ENCODE measurements at regions not wholly inside any gene's neighbourhood (a gene's known extent, or its start where the extent isn't known, plus 50 kb on each side); places are given as distances from the start of the nearest gene placed in this dataset.

GRCh38 chrX:20414762-20415445 lies 148.2 kb upstream of the RPS6KA3 start:
- no peak for TF ChIP-seq ZFX (IDR thresholded peaks at IDR 0.05)
- TF ChIP-seq, protein P1, sequence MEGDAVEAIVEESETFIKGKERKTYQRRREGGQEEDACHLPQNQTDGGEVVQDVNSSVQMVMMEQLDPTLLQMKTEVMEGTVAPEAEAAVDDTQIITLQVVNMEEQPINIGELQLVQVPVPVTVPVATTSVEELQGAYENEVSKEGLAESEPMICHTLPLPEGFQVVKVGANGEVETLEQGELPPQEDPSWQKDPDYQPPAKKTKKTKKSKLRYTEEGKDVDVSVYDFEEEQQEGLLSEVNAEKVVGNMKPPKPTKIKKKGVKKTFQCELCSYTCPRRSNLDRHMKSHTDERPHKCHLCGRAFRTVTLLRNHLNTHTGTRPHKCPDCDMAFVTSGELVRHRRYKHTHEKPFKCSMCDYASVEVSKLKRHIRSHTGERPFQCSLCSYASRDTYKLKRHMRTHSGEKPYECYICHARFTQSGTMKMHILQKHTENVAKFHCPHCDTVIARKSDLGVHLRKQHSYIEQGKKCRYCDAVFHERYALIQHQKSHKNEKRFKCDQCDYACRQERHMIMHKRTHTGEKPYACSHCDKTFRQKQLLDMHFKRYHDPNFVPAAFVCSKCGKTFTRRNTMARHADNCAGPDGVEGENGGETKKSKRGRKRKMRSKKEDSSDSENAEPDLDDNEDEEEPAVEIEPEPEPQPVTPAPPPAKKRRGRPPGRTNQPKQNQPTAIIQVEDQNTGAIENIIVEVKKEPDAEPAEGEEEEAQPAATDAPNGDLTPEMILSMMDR (conservative IDR thresholded peaks at IDR 0.05) = no peak

GRCh38 chrX:20414066-20414465 lies 147.4 kb upstream of the RPS6KA3 start:
- no peak for TF ChIP-seq ZFX (IDR thresholded peaks at IDR 0.05)
- TF ChIP-seq, protein P1 (conservative IDR thresholded peaks at IDR 0.05) = no peak
- no peak overlapping the region for H3K27ac ChIP-seq

More at GRCh38 chrX:20414762-20415445, 148.2 kb upstream of the RPS6KA3 start:
- no peak overlapping the region for H3K27ac ChIP-seq

DNA sequence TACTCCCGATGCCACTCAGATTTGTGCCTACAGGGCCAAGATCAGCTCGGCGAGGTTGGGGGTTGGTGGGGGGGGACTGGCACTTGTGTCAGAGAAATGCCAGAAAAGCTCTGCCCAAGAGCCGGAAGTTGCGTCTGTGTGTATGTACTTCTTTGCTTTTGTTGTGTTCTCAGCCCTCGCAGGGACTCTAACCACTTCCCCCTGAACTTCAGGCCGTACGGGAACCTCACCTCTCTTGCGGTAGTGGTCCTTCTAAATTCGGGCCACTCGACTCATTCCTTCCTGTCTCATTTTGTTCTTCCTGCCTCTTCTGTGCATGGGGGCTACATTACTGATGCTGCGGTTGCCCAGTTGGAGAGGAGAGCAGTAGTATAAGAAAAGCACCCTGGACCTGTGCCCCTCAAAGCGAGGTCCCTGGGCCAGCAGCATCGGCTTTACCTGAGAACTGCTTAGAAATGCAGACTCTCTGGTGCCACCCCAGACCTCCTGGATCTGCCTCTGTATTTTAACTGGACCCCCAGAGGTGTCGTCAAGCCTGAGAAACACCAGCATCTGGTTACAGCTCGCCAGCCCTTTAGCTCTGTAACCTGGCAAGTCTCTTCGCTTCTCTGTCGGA lies 146.3 kb upstream of the RPS6KA3 start:
- no peak overlapping the region for H3K27ac ChIP-seq
- no peak for TF ChIP-seq ZFX (IDR thresholded peaks at IDR 0.05)
- TF ChIP-seq, protein P1 (conservative IDR thresholded peaks at IDR 0.05) = no peak

GRCh38 chrX:20410540-20410939 lies 143.8 kb upstream of the RPS6KA3 start:
- TF ChIP-seq ZFX (IDR thresholded peaks at IDR 0.05) = no peak
- TF ChIP-seq, protein P1 (conservative IDR thresholded peaks at IDR 0.05) = no peak

GRCh38 chrX:20409991-20410390 lies 143.3 kb upstream of the RPS6KA3 start:
- no peak overlapping the region for H3K27ac ChIP-seq
- TF ChIP-seq, protein P1 (conservative IDR thresholded peaks at IDR 0.05) = no peak
- no peak for TF ChIP-seq ZFX (IDR thresholded peaks at IDR 0.05)

More at GRCh38 chrX:20410540-20410939, 143.8 kb upstream of the RPS6KA3 start:
- H3K27ac ChIP-seq = no peak overlapping the region

DNA sequence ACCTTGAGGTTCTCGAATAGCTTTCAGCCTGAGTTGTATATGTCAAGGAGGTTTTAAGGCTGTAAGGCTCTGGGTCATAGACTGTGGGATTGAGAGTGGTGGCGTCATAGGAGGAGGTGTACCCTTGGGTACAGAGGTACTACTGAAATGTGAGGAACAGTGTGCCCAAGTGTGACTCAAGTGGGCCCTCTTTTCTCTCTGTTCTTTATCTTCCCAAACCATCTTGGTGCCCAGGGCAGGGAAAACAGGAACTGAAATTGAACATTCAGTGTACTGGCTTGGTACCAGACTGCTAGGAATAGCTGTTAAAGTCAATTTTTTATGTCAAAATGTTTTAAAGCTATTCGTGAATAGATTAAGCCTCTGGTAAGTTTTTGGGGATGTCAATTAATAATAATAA lies 136.2 kb upstream of the RPS6KA3 start:
- H3K27ac ChIP-seq = no peak overlapping the region
- TF ChIP-seq ZFX (IDR thresholded peaks at IDR 0.05) = no peak
- TF ChIP-seq, protein P1 (conservative IDR thresholded peaks at IDR 0.05) = no peak

DNA sequence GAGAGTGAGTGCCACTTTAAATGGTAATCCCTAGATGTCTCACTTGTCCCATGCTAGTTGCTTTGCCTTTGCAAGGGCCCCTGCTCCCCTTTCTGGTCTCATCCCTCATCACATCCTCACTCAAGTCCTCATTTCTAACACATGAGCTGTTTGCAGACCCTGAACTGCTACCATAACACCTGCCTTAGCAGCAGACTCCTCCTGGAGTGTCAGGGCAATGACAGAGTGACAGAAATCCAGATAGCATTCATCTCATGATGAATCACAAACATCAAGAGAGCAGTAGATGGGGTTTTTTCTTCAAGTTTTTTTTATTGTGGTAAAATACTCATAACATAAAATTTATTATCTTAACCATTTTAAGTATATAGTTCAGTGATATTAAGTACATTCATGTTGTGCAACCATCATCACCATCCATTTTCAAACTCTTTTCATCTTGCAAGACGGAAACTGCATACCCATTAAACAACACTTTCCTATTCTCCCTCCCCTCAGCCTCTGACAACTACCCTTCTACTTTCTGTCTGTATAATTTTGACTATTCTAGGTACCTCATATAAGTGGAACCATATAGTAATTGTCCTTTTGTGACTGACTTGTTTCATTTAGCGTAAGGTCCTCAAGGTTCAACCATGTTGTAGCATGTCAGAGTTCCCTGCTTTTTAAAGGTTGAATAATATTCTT lies 133.2 kb upstream of the RPS6KA3 start:
- no peak for TF ChIP-seq ZFX (IDR thresholded peaks at IDR 0.05)
- TF ChIP-seq, protein P1 (conservative IDR thresholded peaks at IDR 0.05) = no peak
- H3K27ac ChIP-seq = no peak overlapping the region
